ENCODE measurements at regions not wholly inside any gene's neighbourhood (a gene's known extent, or its start where the extent isn't known, plus 50 kb on each side); places are given as distances from the start of the nearest gene placed in this dataset.

DNA sequence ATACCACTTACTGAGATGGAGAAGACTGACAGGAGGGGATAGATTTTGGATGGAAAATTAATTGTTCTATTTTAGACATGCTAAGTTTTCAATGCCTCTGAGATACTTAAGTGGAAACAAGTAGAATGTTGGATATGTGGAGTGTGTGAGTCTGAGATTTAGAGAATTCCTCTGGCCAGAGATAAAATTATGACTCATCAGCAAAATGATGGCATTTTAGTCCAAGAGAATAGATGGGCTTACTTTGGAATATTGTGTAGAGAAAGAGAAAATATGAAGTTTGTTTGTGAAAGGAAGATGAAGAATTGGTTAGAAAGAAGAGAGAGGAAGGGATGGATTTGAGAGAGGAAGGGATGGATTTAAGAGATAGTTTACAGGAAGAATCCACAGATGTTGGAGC is 108.6 kb upstream of the PPP1R2C start:
- H3K4me1 Mint-ChIP-seq = no peaks in the 10 kb centered on the region
- H3K36me3 Mint-ChIP-seq (ENCODE audit: low read depth) = peaks cover 9% of the 10 kb centered on the region
- Histone ChIP-seq H3K27me3 (ENCODE audit: insufficient read depth) (no peaks in the 10 kb centered on the region), H2AFZ (no peak overlapping the region), H3K27ac (ENCODE audit: low read depth) (no peak overlapping the region), H3K4me3 (no peak overlapping the region), H4K20me1 (replicated peaks; ENCODE audit: insufficient read depth) (no peaks in the 10 kb centered on the region), H3K79me2 (replicated peaks; ENCODE audit: insufficient read depth) (no peaks in the 10 kb centered on the region), H3K9me2 (ENCODE audit: insufficient read depth) (no peaks in the 10 kb centered on the region), H3K4me1 (ENCODE audit: insufficient read depth) (no peaks in the 10 kb centered on the region), H3K36me3 (ENCODE audit: insufficient read depth) (no peaks in the 10 kb centered on the region), H3F3A (replicated peaks; ENCODE audit: low read depth) (no peaks in the 10 kb centered on the region), H3K4me2 (no peak overlapping the region)
- ATAC-seq (no peak), DNase-seq (ENCODE audit: low spot score) (no peak)
- TF ChIP-seq ZNF114 (CRISPR knock-in tag; IDR thresholded peaks at IDR 0.05) (no peak), REST (IDR thresholded peaks at IDR 0.05; ENCODE audit: unreplicated experiment) (no peak), ETS1 (IDR thresholded peaks at IDR 0.05) (no peak), POLR2AphosphoS5 (IDR thresholded peaks at IDR 0.05; ENCODE audit: low read depth) (no peak), ZNF462 (CRISPR knock-in tag; IDR thresholded peaks at IDR 0.05) (no peak), ZNF331 (CRISPR knock-in tag; IDR thresholded peaks at IDR 0.05; ENCODE audit: low read depth) (no peak), CREB1 (CRISPR knock-in tag; IDR thresholded peaks at IDR 0.05; ENCODE audit: low read depth) (no peak), JUNB (IDR thresholded peaks at IDR 0.05; ENCODE audit: unreplicated experiment) (no peak), NANOG (IDR thresholded peaks at IDR 0.05; ENCODE audit: borderline replicate concordance) (no peak), EZH2 (IDR thresholded peaks at IDR 0.05; ENCODE audit: low read depth, unreplicated experiment) (no peak), CTCF (conservative IDR thresholded peaks at IDR 0.05; ENCODE audit: low read depth in 2 of 2) (no peak)
- no peak overlapping the region for H3K27ac Mint-ChIP-seq
- H3K4me3 Mint-ChIP-seq = no peak overlapping the region
- peaks cover 11% of the 10 kb centered on the region; the same call in 2 of the 3 replicates for H3K9me3 Mint-ChIP-seq
- H3K27me3 Mint-ChIP-seq (ENCODE audit: insufficient read depth, low read depth, poor library complexity) = no peaks in the 10 kb centered on the region

Measured in GM23338 (cell line).